ENCODE measurements at regions not wholly inside any gene's neighbourhood (a gene's known extent, or its start where the extent isn't known, plus 50 kb on each side); places are given as distances from the start of the nearest gene placed in this dataset.

DNA sequence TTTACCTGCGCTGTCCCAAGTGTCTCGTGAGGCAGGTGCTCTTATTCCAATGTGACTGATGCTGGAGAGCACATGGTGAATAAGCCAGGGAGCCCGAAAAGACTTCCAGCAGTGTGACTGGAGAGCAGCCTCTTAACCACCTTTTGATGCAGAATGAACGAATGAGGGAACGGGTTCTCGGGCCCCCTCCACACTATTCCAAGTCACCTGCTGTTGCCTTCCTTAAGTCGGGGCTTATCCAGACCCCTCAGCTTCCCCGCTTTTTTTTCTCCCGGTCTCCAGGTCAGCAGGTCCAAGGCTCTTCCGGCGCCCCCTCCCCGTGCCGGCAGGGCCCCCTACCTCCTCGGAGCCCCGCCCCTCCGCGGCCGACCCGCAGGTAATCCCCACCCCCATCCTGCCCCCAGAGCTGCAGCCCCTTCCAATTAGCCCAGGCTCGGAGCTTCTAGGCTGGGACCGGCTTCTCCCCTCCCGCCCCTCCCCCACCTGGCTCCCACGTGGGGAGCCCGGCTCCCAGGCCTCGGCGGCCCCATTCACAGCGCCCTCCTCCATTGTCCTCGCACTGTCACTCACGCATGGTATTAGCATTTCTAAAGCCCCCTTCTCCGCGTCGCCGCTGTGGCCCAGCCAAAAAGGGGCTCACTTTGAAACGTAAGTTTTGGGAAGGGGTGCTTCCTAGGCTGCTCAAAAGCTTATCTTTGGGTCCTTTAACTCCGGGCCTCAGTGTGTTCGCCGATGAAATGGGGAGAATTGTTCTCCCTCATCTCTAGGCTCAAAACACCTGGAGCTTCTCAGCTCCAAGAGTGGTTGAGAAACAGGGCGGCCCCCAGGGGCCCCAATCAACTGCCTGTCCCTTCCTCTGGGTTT lies 56.2 kb upstream of the PJA1 start:
- no peak for DNase-seq

DNA sequence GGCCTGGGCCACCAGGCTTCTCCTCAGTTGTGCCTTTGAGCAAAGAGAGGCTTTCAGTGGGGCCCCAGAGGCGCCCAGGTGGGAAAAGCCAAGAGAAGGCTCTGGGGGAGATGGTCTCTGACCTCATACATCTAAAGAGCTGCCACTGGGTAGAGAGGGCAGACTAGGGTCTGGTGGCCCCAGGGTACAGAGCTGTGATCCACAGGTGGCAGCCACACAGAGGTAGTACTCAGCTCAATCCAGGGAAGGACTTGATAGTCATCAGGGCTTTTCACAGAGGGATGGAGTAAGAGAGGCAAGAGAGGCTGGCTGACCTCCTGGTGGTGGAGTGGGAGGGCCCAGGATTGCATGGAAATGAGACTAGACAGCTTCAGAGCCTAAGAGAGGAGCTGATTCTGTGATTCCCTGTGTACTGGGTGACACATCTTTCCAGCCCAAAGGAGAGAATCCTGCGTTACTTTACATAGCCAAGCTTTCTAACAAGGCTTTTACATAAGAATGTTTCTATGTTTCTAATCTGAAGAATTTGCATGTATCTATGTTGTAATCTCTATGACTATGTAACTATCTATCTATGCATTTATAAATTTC lies 53.2 kb upstream of the PJA1 start:
- no peak for DNase-seq

DNA sequence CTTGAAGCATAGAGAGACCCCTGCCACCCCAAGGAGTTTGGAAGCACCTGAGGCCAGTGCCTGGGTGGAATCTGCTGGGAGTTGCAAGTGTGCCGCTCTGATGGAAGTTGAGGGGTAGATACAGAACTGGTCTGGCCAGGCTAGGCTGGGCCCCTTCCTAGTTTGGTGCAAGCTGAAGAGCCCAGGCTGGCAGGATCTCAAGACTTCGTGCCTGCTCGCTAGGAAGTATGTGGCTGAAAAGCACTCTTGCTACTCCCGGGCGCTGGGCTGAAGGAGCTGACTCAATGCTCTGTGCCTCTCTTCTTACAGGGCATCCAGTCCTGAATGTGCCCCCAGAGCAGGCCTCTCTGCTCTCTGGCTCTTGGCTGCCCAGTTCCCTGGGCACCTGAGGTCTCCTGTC lies 51.7 kb upstream of the PJA1 start:
- DNase-seq: no peak

GRCh38 chrX:69216446-69216845 lies 51.2 kb upstream of the PJA1 start:
- no peak for DNase-seq

DNA sequence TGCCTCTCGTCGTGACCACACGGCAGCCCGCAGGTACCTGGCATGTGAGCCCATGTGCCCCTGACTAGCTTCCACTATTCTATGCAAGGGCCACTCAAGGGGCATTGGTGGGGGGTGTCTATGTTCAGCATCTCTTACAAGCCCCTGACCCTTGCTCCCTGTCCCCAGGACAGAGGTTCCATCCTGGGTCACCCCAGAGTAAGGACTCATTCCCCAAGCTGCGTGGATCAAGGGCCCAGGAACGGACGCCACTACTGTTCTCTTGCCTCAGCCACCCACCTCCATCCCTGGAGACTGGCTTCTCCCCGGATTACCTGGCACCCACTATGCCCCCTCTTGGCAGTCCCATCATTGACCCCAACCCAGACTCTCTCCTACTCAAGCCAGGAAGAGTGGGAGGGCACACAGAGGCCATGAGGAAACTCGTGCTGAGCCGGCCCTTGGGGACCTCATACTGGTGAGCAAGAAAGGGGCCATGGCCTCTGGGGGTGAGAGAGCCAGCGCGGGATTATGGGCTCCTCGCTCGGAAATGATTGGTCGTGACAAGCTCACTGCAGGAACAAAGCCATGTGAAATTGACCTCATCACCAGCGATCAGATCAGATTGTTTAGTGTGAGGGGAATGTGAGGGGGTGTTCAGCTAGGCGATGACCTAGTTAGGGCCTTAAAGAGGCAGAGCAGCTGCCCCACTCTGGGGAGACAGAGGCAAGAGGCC lies 50.1 kb upstream of the PJA1 start:
- DNase-seq: no peak
